GM19463 (cell line): ENCODE measurements at regions not wholly inside any gene's neighbourhood (a gene's known extent, or its start where the extent isn't known, plus 50 kb on each side); places are given as distances from the start of the nearest gene placed in this dataset.
"Not testable (repeated sequence)": the region's sequence is repeated elsewhere in the genome, so short reads cannot be mapped to it uniquely, and the experiment has no call there.

Source experiments
- ATAC-seq: cut with Tn5 transposase; IDR thresholded peaks from one replicate; pipeline ENCODE4 v1.9.1; 2021; ENCODE audit warnings: mild to moderate bottlenecking, moderate library complexity; ENCODE audit not compliant: unreplicated experiment

- no peak for ATAC-seq
Measured at GRCh38 chr16:17759451-17760390, 289.0 kb upstream of the XYLT1 start.

- no peak for ATAC-seq
Measured at GRCh38 chr16:17757808-17758207, 287.0 kb upstream of the XYLT1 start.

DNA sequence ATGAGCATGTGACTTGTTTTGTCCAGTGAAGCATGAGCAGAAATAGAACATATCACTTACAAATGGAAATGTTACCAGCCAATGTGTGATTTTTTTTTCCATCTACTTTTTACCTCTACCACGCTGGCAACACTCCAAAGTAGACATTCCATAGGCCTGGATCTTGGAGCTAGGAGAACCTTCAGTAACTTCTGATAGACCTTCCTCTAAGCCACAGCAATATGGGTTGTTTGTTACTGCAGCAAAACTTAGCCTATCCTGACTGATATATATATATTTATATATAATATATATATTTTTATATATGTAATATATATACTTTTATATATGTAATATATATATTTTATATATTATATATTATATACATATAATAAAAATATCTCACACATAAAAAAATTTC lies 284.4 kb upstream of the XYLT1 start:
- no peak for ATAC-seq

GRCh38 chr16:17753434-17753833 lies 282.7 kb upstream of the XYLT1 start:
- ATAC-seq: no peak

DNA sequence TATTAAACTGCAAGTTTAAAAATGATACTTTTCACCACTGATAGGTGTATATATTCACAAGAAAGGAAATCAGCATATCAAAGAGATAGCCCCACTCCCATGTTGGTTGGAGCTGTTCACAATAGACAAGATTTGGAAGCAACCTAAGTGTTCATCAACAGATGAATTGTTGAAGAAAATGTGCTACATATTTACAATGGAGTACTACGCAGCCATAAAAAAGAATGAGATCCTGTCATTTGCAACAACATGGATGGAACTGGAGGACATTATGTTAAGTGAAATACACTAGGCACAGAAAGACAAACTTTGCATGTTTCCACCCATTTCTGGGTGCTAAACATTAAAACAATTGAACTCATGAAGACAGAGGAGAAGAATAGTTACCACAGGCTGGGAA lies 278.9 kb upstream of the XYLT1 start:
- no peak for ATAC-seq

DNA sequence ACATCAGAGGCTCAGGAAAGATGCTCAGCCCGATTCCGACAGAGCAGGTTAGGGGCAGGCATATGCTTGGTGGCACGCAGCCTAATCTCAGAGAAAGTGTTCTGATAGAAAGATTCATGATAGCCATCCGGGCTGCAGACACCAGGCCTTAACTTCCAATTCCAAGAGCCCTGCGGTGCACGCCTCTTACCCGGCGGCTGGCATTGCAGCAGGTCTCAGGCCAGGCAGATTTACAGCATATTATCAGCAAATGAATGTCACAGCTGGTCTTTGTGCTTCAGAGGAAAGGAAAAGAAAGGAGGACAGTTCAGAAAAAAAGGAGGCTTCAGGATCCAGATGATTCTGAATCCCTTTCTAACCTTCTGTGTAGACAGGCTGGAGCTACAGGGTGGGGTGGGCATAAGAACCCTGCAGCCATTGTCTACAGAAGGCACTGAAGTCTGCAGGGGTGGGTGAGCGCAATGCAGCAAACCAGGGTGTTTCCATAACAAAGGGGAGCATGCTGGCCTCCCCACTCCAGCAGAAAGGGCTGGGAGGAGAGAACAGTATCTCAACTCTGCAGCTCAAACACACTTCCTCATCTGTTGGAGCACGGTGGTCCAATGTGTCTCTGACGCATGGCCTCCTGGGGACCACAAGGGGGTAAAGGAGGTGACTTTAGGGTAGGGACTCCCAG lies 277.4 kb upstream of the XYLT1 start:
- no peak for ATAC-seq

- no peak for ATAC-seq
Measured at GRCh38 chr16:17747081-17747756, 276.5 kb upstream of the XYLT1 start.

DNA sequence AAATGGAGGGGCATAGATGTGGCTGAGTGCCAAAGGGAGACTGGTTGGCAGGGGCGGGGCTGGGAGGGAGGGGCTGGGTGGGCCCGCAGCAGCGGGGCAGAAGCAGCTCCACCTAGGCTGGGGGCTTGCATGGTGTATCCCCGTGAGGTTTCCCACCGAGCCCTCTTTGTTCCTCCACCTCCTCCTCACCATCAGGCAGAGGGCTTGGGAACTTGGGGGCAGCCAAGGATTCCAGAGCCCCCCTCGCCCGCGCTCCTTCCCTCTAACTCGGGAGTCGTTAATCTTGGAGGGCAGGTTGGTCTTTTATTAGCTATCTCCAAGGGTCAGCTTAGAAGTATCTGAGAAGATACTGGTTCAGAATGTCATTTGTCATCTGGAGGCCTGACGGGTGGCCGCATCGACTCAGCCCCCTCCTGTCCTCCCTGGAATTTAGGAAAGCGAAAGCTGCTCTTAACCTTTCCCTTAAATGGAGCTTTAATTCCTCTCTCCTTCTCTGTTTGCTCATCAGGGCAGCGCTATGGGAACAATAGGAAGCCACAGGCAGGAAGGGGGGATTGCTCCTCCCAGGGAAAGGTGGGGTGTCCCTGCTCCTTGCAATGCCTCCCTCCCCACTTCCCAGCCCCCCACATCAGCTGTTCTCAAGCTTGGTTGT lies 274.3 kb upstream of the XYLT1 start:
- no peak for ATAC-seq

GRCh38 chr16:17743578-17743977 lies 272.8 kb upstream of the XYLT1 start:
- no peak for ATAC-seq

GRCh38 chr16:17743158-17743557 lies 272.4 kb upstream of the XYLT1 start:
- ATAC-seq: no peak

- ATAC-seq: not testable (repeated sequence)
Measured at GRCh38 chr16:17735099-17735498, 264.3 kb upstream of the XYLT1 start.

DNA sequence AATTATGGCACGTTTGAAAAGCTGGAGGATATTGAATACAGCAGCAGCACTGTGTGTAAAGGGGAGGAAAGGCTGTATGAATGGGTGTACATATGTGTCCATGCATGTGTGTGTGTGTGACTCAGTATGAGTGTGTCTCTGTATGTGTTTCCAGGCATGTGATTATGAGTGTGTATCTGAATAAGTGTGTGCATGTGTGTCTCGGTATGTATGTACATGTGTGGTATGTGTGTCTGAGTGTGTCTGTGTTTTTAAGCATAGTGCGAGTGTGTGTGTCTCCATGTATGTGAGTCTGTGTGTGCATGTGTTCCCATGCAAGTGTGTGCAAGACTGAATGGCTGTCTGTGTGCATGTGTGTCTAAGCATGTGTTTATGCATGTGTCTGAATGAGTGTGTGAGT lies 259.1 kb upstream of the XYLT1 start:
- no peak for ATAC-seq

- ATAC-seq: no peak
Measured at GRCh38 chr16:17728196-17728595, 257.4 kb upstream of the XYLT1 start.

DNA sequence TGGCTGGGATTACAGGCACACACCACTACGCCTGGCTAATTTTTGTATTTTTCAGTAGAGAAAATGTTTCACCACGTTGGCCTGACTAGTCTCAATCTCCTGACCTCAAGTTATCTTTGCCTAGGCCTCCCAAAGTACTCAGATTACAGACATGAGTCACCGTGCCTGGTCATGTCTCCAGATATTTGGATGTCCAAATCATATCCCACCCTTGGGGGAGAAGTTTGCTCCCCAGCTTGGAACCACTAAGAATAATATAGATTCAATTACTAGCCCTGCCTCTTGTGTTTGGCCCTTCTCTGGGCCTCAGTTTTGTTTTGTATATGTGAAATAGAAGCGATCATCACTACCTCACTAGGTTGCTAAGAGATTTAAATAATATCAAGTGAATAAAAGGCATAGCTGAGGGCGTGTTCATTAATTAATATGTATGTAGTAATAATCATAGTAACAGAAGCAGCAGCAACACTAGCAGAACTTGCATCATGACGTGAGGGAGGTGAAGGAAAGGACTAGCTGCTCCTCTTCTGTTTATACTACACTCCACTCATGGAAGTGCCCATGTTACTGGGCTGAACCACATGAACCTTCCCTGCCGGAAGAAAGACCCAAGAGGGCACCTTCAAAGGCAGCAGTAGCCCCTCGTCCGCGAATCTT lies 253.6 kb upstream of the XYLT1 start:
- ATAC-seq: no peak

DNA sequence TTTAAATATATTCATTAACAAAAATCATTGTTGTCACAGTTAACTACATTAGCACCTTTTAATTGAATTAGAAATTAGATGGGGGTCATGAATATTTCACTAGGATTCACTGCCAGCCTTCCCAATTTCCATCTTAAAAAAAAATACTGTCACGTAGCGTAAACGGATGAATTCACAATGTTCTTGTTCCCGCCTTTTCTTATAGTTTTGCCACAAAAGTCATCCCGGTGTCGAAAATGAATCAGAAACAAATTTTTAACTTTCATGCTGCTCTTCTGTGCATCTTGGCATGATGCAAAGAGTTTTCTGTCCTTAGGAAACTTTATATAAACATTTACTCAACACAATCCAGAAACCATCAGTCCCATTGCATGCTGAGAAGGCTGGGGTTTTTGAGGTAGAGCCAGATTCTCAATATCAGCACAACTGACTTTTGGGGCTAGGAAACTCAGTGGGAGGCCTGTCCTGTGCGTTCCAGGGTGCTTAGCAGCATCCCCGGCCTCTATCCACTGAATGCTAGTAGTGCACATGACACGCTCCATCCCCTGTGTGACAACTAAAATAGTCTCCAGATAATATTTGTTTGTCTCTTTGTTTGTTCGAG lies 252.9 kb upstream of the XYLT1 start:
- ATAC-seq: no peak

DNA sequence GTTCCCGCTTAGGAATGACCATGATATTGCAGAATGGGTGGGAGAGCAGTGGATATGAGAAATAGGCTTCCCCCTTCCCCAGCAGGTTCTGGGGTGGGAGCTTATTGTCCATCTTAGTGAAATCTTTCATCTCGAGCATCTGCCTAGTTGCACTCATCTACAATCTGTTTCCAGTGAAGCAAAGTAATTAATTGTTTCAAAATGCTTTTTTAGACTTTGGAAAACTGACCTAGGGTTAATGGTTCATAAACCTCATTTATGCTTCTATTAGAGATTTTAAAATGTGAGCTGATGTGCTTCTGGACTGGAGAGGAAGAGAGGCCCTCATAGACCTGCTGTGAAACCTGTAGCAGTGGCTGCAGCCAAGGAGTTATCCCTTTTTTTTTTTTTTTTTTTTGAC lies 247.7 kb upstream of the XYLT1 start:
- ATAC-seq: no peak

GRCh38 chr16:17705847-17706246 lies 235.1 kb upstream of the XYLT1 start:
- ATAC-seq: no peak

DNA sequence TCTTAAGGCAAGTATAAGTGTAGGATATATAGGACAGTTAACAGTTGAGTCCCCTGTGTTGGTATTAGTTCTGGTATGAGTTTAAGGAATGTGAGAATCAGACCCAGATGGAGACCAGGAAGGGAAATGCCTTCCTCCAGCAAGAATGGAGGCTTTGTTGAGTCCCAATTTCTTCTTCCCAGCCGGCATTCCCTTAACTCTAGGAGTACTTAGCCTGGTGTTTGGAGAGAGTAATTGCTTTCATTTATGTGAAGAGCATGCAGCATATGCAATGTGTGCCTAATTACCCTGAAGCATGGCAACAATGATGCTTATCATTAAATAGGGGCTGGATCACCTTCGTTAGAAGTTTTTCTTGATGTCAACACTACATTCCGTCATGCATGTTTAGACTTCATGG lies 225.9 kb upstream of the XYLT1 start:
- ATAC-seq: no peak

DNA sequence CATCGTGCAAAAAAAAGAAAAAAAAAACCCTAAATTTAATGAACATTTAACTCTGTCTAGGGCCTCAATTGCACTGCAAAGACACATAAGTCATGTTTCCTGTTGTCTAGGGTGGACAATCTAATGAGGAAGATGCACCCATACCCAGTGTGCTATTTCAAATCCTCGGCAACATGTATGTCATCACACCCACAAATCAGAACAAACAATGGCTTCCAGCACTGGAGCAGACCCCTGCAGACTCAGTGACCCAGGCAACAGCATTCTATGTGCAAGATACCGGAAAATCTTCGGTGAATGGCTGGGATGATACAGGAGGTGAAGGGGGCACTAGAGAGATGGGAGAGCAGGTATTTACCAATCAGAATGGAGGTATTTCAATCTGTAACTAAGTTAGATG lies 221.7 kb upstream of the XYLT1 start:
- no peak for ATAC-seq

- ATAC-seq: no peak
Measured at GRCh38 chr16:17691899-17692176, 221.1 kb upstream of the XYLT1 start.
